PC-9 (cell line): ENCODE measurements at regions not wholly inside any gene's neighbourhood (a gene's known extent, or its start where the extent isn't known, plus 50 kb on each side); places are given as distances from the start of the nearest gene placed in this dataset.

Source experiments
- EZH2 ChIP-seq: fragments of 200-600 bp; sonication (generic); IDR thresholded peaks from 2 replicates; pipeline ENCODE4 v1.8.0; 2017; ENCODE audit warnings: antibody characterized with exemption, low read depth
- TF ChIP-seq, protein P1 (sequence below): fragments of 200-600 bp; sonication (generic); conservative IDR thresholded peaks from 2 replicates; pipeline ENCODE4 v1.6.1; 2017; ENCODE audit warnings: mixed run types, antibody characterized with exemption, mild to moderate bottlenecking, moderate library complexity

DNA sequence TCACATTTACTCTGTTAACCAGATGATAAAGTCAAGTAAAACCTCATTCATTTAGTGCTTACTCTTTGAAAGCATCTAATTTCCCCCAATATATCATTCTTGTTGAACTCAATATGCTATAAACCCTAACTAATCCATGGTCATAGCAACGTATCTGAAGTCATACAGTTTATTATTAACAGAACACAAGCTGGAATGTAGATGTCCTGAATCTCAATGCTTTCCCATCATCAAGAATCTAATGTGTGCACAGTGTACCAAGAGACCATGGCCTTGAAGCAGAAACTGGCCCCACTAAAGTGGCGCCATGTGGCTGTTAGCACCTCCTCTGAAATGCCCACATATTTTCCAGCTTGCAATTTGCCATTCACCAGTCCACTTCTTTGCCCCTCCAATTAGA lies 245.8 kb downstream of the SOX9 start:
- TF ChIP-seq, protein P1, sequence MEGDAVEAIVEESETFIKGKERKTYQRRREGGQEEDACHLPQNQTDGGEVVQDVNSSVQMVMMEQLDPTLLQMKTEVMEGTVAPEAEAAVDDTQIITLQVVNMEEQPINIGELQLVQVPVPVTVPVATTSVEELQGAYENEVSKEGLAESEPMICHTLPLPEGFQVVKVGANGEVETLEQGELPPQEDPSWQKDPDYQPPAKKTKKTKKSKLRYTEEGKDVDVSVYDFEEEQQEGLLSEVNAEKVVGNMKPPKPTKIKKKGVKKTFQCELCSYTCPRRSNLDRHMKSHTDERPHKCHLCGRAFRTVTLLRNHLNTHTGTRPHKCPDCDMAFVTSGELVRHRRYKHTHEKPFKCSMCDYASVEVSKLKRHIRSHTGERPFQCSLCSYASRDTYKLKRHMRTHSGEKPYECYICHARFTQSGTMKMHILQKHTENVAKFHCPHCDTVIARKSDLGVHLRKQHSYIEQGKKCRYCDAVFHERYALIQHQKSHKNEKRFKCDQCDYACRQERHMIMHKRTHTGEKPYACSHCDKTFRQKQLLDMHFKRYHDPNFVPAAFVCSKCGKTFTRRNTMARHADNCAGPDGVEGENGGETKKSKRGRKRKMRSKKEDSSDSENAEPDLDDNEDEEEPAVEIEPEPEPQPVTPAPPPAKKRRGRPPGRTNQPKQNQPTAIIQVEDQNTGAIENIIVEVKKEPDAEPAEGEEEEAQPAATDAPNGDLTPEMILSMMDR = no peak
- no peak for TF ChIP-seq EZH2
